A549 (cell line): ENCODE measurements at regions not wholly inside any gene's neighbourhood (a gene's known extent, or its start where the extent isn't known, plus 50 kb on each side); places are given as distances from the start of the nearest gene placed in this dataset.

ENCODE experiments used
- ATAC-seq, 2 experiments: fragments of 200-7000 bp in 1 of 2; fragments of >200 bp in 1 of 2; cut with Nextera tagmentation in 1 of 2; cut with Tn5 transposase in 1 of 2; 3 replicates each; pipeline versions ENCODE4 v1.8.0 to v1.9.1; 2018 to 2020; ENCODE audit warnings: mild to moderate bottlenecking in 1 of 2, moderate library complexity in 1 of 2
- CTCF ChIA-PET: fragments of 300-600 bp; sonication (Branson Sonifier 250); formaldehyde crosslinking; extraction: SDS; loops from one replicate; lab custom pipeline; 2021; ENCODE audit warnings: antibody characterized with exemption, inconsistent platforms; lab: Yijun Ruan, JAX
- POLR2A ChIA-PET: fragments of 350-600 bp; formaldehyde crosslinking; extraction: SDS; loops from one replicate; lab custom pipeline; 2021; ENCODE audit warnings: antibody characterized with exemption, inconsistent platforms; lab: Yijun Ruan, JAX
- DNase-seq, 2 experiments: peaks; one replicate each; pipeline versions ENCODE4 v3.0.0 to v3.0.0-alpha.2; 2011 to 2016; ENCODE audit warnings: low read depth in 1 of 2, low spot score in 1 of 2
- FAIRE-seq: peaks from 2 replicates; lab custom pipeline; 2011; peaks lifted over from hg19 to GRCh38; lab: Jason Lieb, UNC
- H3K27ac ChIP-seq, 2 experiments: fragments of >200 bp; sonication (Bioruptor Twin); formaldehyde crosslinking; 3 replicates each; pipeline ENCODE4 v1.5.1; 2016 to 2017
- H3K4me1 ChIP-seq: fragments of >200 bp; sonication (Bioruptor Twin); formaldehyde crosslinking; 3 replicates; pipeline ENCODE4 v1.6.1; 2016
- H3K4me2 ChIP-seq: fragments of >200 bp; sonication (Bioruptor Twin); formaldehyde crosslinking; 3 replicates; pipeline ENCODE4 v1.6.1; 2016
- H3K4me3 ChIP-seq: fragments of >200 bp; sonication (Bioruptor Twin); formaldehyde crosslinking; 3 replicates; pipeline ENCODE4 v1.5.1; 2016
- H3K9me3 ChIP-seq: fragments of >200 bp; sonication (Bioruptor Twin); formaldehyde crosslinking; 3 replicates; pipeline ENCODE4 v1.6.1; 2016
- CHD2 ChIP-seq: fragments of 150-350 bp; IDR thresholded peaks from 2 replicates; pipeline ENCODE4 v1.6.1; 2014; ENCODE audit warnings: low read length; ENCODE audit not compliant: partially characterized antibody
- CHD4 ChIP-seq: fragments of 200-600 bp; sonication (generic); IDR thresholded peaks from 2 replicates; pipeline ENCODE4 v1.6.1; 2016; ENCODE audit warnings: antibody characterized with exemption, mild to moderate bottlenecking, borderline replicate concordance
- HEYL ChIP-seq: fragments of 250-450 bp; sonication (Bioruptor Pico); IDR thresholded peaks from 2 replicates; pipeline ENCODE4 v1.8.0; 2021; ENCODE audit warnings: mild to moderate bottlenecking, moderate library complexity
- MAX ChIP-seq: IDR thresholded peaks from 2 replicates; pipeline ENCODE4 v1.6.1; 2012
- MYC ChIP-seq: IDR thresholded peaks from 2 replicates; pipeline ENCODE4 v1.6.1; 2012; ENCODE audit warnings: mild to moderate bottlenecking, inconsistent platforms, low read length, improper control_type of control experiment, borderline replicate concordance
- RAD21 ChIP-seq, 2 experiments: fragments of >200 bp in 1 of 2; sonication (Bioruptor Twin) in 1 of 2; formaldehyde crosslinking in 1 of 2; IDR thresholded peaks in 1 of 2; conservative IDR thresholded peaks in 1 of 2; 2 replicates in 1 of 2; 3 replicates in 1 of 2; pipeline ENCODE4 v1.6.1; 2012 to 2018; ENCODE audit warnings: inconsistent platforms in 1 of 2
- RCOR1 ChIP-seq: fragments of 150-350 bp; IDR thresholded peaks from 2 replicates; pipeline ENCODE4 v1.6.1; 2014; ENCODE audit warnings: antibody characterized with exemption, low read length, low read depth
- REST ChIP-seq: fragments of 200-600 bp; sonication (generic); IDR thresholded peaks from 2 replicates; pipeline ENCODE4 v1.6.1; 2016; ENCODE audit warnings: antibody characterized with exemption, mild to moderate bottlenecking, moderate library complexity
- RNF2 ChIP-seq: fragments of 200-600 bp; sonication (generic); IDR thresholded peaks from 2 replicates; pipeline ENCODE4 v1.6.1; 2016; ENCODE audit warnings: low read depth, mild to moderate bottlenecking, antibody characterized with exemption, moderate library complexity, borderline replicate concordance
- SMC3 ChIP-seq: fragments of >200 bp; sonication (Bioruptor Twin); formaldehyde crosslinking; IDR thresholded peaks from 3 replicates; pipeline ENCODE4 v1.6.1; 2018; ENCODE audit warnings: inconsistent platforms
- SREBF2 ChIP-seq: fragments of 450-650 bp; IDR thresholded peaks from 2 replicates; pipeline ENCODE4 v1.6.1; 2014; ENCODE audit warnings: mild to moderate bottlenecking, moderate library complexity
- ZFP36 ChIP-seq: fragments of 450-650 bp; IDR thresholded peaks from 2 replicates; pipeline ENCODE4 v1.6.1; 2014; ENCODE audit warnings: borderline replicate concordance; ENCODE audit not compliant: partially characterized antibody
- ZSCAN20 ChIP-seq: fragments of 250-450 bp; sonication (Bioruptor Pico); IDR thresholded peaks from 2 replicates; pipeline ENCODE4 v1.8.0; 2022; ENCODE audit warnings: mild to moderate bottlenecking, moderate library complexity
- WGBS: methylation state at CpG from one replicate; pipeline ENCODE4 v1.1.6; 2017; ENCODE audit errors: missing lambda C conversion rate; 5-methylcytosine and 5-hydroxymethylcytosine counted together
- TF ChIP-seq, protein P1 (sequence below): fragments of >200 bp; sonication (Bioruptor Twin); formaldehyde crosslinking; IDR thresholded peaks from 2 replicates; pipeline ENCODE4 v1.6.1; 2016
- TF ChIP-seq, protein P2 (sequence below): IDR thresholded peaks from 2 replicates; pipeline ENCODE4 v1.6.1; 2012

- Histone ChIP-seq H3K4me3 (no peak overlapping the region), H3K4me2 (no peak overlapping the region), H3K27ac (no peak overlapping the region), H3K4me1 (0 out of 3 replicates have a peak, but pooled peaks cover 4% of the 10 kb centered on the region), H3K9me3 (no peaks in the 10 kb centered on the region)
- TF ChIP-seq MAX (no peak), REST (peak; percentile 40; the same call in 1 of the 2 replicates)
- WGBS, result 61% methylated on average over 7 of the region's 11 CpGs
- FAIRE-seq, result no peak
- ATAC-seq, result no peak
- no peak for DNase-seq
- CTCF ChIA-PET, result interaction anchor here (0.6 to 1.6 kb wide), 2 partner anchors 62 to 72 kb away, joined by 3 to 6 read pairs; no protein-coding TSS in a partner anchor
- POLR2A ChIA-PET, result no interaction called here
Measured at GRCh38 chr20:47957135-47957534, 171.9 kb upstream of the SULF2 start.

GRCh38 chr20:47956268-47956995 is 171.2 kb upstream of the SULF2 start:
- ATAC-seq (no peak), FAIRE-seq (no peak), DNase-seq (no peak)
- POLR2A ChIA-PET, result no interaction called here
- Histone ChIP-seq H3K4me2 (no peak overlapping the region), H3K4me1 (0 out of 3 replicates have a peak, but pooled peaks cover 4% of the 10 kb centered on the region), H3K9me3 (no peaks in the 10 kb centered on the region), H3K27ac (no peak overlapping the region), H3K4me3 (no peak overlapping the region)
- CTCF ChIA-PET, result interaction anchor here (0.6 kb wide), 1 partner anchor 71 kb away, joined by 3 read pairs; no protein-coding TSS in a partner anchor
- TF ChIP-seq RCOR1, result no peak
- TF ChIP-seq, protein P1, sequence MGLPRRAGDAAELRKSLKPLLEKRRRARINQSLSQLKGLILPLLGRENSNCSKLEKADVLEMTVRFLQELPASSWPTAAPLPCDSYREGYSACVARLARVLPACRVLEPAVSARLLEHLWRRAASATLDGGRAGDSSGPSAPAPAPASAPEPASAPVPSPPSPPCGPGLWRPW, result no peak
- no peak for TF ChIP-seq CHD2
- TF ChIP-seq SREBF2, result no peak
- no peak for TF ChIP-seq ZFP36
- TF ChIP-seq RNF2, result no peak
- TF ChIP-seq CHD4, result no peak
- TF ChIP-seq HEYL (CRISPR knock-in tag), result no peak
- no peak for TF ChIP-seq MAX
- no peak for TF ChIP-seq MYC
- no peak for TF ChIP-seq REST
- no peak for TF ChIP-seq RAD21 (conservative IDR thresholded peaks at IDR 0.05 in 1 of 2, IDR thresholded peaks at IDR 0.05 in 1 of 2)
- TF ChIP-seq ZSCAN20 (CRISPR knock-in tag), result no peak
- TF ChIP-seq, protein P2, sequence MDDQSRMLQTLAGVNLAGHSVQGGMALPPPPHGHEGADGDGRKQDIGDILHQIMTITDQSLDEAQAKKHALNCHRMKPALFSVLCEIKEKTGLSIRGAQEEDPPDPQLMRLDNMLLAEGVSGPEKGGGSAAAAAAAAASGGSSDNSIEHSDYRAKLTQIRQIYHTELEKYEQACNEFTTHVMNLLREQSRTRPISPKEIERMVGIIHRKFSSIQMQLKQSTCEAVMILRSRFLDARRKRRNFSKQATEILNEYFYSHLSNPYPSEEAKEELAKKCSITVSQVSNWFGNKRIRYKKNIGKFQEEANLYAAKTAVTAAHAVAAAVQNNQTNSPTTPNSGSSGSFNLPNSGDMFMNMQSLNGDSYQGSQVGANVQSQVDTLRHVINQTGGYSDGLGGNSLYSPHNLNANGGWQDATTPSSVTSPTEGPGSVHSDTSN, result no peak
- TF ChIP-seq SMC3, result no peak
- 60% methylated on average over 19 of the region's 19 CpGs for WGBS
